ENCODE measurements at regions not wholly inside any gene's neighbourhood (a gene's known extent, or its start where the extent isn't known, plus 50 kb on each side); places are given as distances from the start of the nearest gene placed in this dataset.

GRCh38 chr12:41731061-41731460 is 413.6 kb downstream of the GXYLT1 start:
- H3K4me3 ChIP-seq = no peak overlapping the region
- DNase-seq = no peak
- H3K27me3 ChIP-seq = no peaks in the 10 kb centered on the region
- no peaks in the 10 kb centered on the region for H3K4me1 ChIP-seq
- TF ChIP-seq POLR2A (IDR thresholded peaks at IDR 0.05) = no peak
- TF ChIP-seq, protein P1, sequence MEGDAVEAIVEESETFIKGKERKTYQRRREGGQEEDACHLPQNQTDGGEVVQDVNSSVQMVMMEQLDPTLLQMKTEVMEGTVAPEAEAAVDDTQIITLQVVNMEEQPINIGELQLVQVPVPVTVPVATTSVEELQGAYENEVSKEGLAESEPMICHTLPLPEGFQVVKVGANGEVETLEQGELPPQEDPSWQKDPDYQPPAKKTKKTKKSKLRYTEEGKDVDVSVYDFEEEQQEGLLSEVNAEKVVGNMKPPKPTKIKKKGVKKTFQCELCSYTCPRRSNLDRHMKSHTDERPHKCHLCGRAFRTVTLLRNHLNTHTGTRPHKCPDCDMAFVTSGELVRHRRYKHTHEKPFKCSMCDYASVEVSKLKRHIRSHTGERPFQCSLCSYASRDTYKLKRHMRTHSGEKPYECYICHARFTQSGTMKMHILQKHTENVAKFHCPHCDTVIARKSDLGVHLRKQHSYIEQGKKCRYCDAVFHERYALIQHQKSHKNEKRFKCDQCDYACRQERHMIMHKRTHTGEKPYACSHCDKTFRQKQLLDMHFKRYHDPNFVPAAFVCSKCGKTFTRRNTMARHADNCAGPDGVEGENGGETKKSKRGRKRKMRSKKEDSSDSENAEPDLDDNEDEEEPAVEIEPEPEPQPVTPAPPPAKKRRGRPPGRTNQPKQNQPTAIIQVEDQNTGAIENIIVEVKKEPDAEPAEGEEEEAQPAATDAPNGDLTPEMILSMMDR (IDR thresholded peaks at IDR 0.05) = no peak
- H3K9me3 ChIP-seq = no peaks in the 10 kb centered on the region
- intact Hi-C loops (cut with DNase I; ENCODE audit: low total_unique reads) = no loop called here
- H3K36me3 ChIP-seq = no peaks in the 10 kb centered on the region
- H3K27ac ChIP-seq = no peak overlapping the region

DNA sequence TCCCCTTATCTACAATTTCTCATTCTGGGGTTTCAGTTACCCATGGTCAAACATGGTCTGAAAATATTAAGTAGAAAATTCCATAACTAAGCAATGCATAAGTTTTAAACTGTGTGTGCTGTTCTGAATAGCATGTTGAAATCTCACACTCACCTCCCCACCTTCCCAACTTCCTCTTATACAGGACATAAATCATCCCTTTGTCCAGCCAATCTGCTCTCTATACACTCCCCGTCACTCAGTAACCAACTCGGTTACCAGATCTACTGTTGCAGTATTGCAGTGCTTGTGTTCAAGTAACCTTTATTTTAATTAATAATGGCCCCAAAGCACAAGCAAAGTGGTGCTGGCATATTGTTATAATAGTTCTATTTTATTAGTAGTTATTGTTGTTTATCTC is 420.5 kb downstream of the GXYLT1 start:
- no peaks in the 10 kb centered on the region for H3K36me3 ChIP-seq
- H3K27me3 ChIP-seq = no peaks in the 10 kb centered on the region
- H3K4me1 ChIP-seq = no peaks in the 10 kb centered on the region
- no peak for DNase-seq
- no peak overlapping the region for H3K4me3 ChIP-seq
- no peak overlapping the region for H3K27ac ChIP-seq
- TF ChIP-seq POLR2A (IDR thresholded peaks at IDR 0.05) = no peak
- TF ChIP-seq, protein P1 (IDR thresholded peaks at IDR 0.05) = no peak
- no peaks in the 10 kb centered on the region for H3K9me3 ChIP-seq
- intact Hi-C loops (cut with DNase I; ENCODE audit: low total_unique reads) = no loop called here

- Histone ChIP-seq H3K4me1 (no peaks in the 10 kb centered on the region), H3K36me3 (no peaks in the 10 kb centered on the region), H3K27ac (no peak overlapping the region), H3K4me3 (no peak overlapping the region), H3K9me3 (no peaks in the 10 kb centered on the region), H3K27me3 (no peaks in the 10 kb centered on the region)
- TF ChIP-seq, protein P1 (IDR thresholded peaks at IDR 0.05) = no peak
- TF ChIP-seq POLR2A (IDR thresholded peaks at IDR 0.05) = no peak
- no peak for DNase-seq
- intact Hi-C loops (cut with DNase I; ENCODE audit: low total_unique reads) = no loop called here
Observed at GRCh38 chr12:41719214-41719613, 425.5 kb downstream of the GXYLT1 start.

GRCh38 chr12:41715256-41715655 is 429.4 kb downstream of the GXYLT1 start:
- Histone ChIP-seq H3K27ac (no peak overlapping the region), H3K27me3 (no peaks in the 10 kb centered on the region)
- TF ChIP-seq, protein P1 (IDR thresholded peaks at IDR 0.05) = no peak
- no peak for TF ChIP-seq POLR2A (IDR thresholded peaks at IDR 0.05)

GRCh38 chr12:41709463-41710285 is 435.0 kb downstream of the GXYLT1 start:
- intact Hi-C loops (cut with DNase I; ENCODE audit: low total_unique reads) = no loop called here
- DNase-seq = no peak
- Histone ChIP-seq H3K36me3 (no peaks in the 10 kb centered on the region), H3K27ac (no peak overlapping the region), H3K4me3 (no peak overlapping the region), H3K9me3 (no peaks in the 10 kb centered on the region), H3K27me3 (no peaks in the 10 kb centered on the region), H3K4me1 (no peaks in the 10 kb centered on the region)
- no peak for TF ChIP-seq POLR2A (IDR thresholded peaks at IDR 0.05)
- TF ChIP-seq, protein P1 (IDR thresholded peaks at IDR 0.05) = no peak

More at GRCh38 chr12:41715256-41715655, 429.4 kb downstream of the GXYLT1 start:
- no peaks in the 10 kb centered on the region for H3K4me1 ChIP-seq
- no peaks in the 10 kb centered on the region for H3K36me3 ChIP-seq
- DNase-seq = no peak
- no peaks in the 10 kb centered on the region for H3K9me3 ChIP-seq
- H3K4me3 ChIP-seq = no peak overlapping the region
- intact Hi-C loops (cut with DNase I; ENCODE audit: low total_unique reads) = no loop called here

All from uterus (tissue), 3 donors.